ENCODE measurements at regions not wholly inside any gene's neighbourhood (a gene's known extent, or its start where the extent isn't known, plus 50 kb on each side); places are given as distances from the start of the nearest gene placed in this dataset.
A peak's percentile ranks its signal among the peaks of the same experiment; 100 is the strongest.
"Not testable (repeated sequence)": the region's sequence is repeated elsewhere in the genome, so short reads cannot be mapped to it uniquely, and the experiment has no call there.

GRCh38 chr6:137969874-137970273 lies 102.8 kb downstream of the TNFAIP3 start:
- no peak for DNase-seq

- no peak for DNase-seq
Observed at GRCh38 chr6:137970368-137970767, 103.3 kb downstream of the TNFAIP3 start.

- no peak for DNase-seq
Observed at GRCh38 chr6:137973201-137973600, 106.1 kb downstream of the TNFAIP3 start.

GRCh38 chr6:137975188-137975940 lies 108.3 kb downstream of the TNFAIP3 start:
- DNase-seq: no peak

- DNase-seq: no peak
Observed at GRCh38 chr6:137976430-137976829, 109.4 kb downstream of the TNFAIP3 start.

GRCh38 chr6:137977206-137977605 lies 110.1 kb downstream of the TNFAIP3 start:
- DNase-seq: no peak

GRCh38 chr6:137977814-137978213 lies 110.8 kb downstream of the TNFAIP3 start:
- no peak for DNase-seq

GRCh38 chr6:137978252-137978896 lies 111.3 kb downstream of the TNFAIP3 start:
- DNase-seq: no peak

- not testable (repeated sequence) for DNase-seq
Observed at GRCh38 chr6:137979263-137979662, 112.2 kb downstream of the TNFAIP3 start.

GRCh38 chr6:137980777-137981176 lies 113.7 kb downstream of the TNFAIP3 start:
- no peak for DNase-seq

GRCh38 chr6:137981758-137982157 lies 114.7 kb downstream of the TNFAIP3 start:
- no peak for DNase-seq

GRCh38 chr6:137982418-137983189 lies 115.5 kb downstream of the TNFAIP3 start:
- no peak for DNase-seq

- no peak for DNase-seq
Observed at GRCh38 chr6:137983269-137983668, 116.2 kb downstream of the TNFAIP3 start.

GRCh38 chr6:137989664-137990063 lies 117.6 kb downstream of the PERP start:
- no peak for DNase-seq

- DNase-seq: no peak
Observed at GRCh38 chr6:137995371-137995770, 111.8 kb downstream of the PERP start.

- no peak for DNase-seq
Observed at GRCh38 chr6:137998461-137999019, 108.7 kb downstream of the PERP start.

GRCh38 chr6:137999815-138000214 lies 107.4 kb downstream of the PERP start:
- DNase-seq: no peak

GRCh38 chr6:138000941-138001340 lies 106.3 kb downstream of the PERP start:
- no peak for DNase-seq

- peak in 1 of 2 experiments; percentile 47 for DNase-seq
Observed at GRCh38 chr6:138001750-138002349, 105.4 kb downstream of the PERP start.

GRCh38 chr6:138004430-138005287 lies 102.6 kb downstream of the PERP start:
- DNase-seq: peak in 1 of 2 experiments; percentile 4

- DNase-seq: no peak
Observed at GRCh38 chr6:138005846-138006245, 101.4 kb downstream of the PERP start.

GRCh38 chr6:138007014-138007472 lies 100.2 kb downstream of the PERP start:
- no peak for DNase-seq

Data from NCI-H446 (cell line).